GM12878 (cell line): ENCODE measurements at regions not wholly inside any gene's neighbourhood (a gene's known extent, or its start where the extent isn't known, plus 50 kb on each side); places are given as distances from the start of the nearest gene placed in this dataset.

Experiments used
- ATAC-seq: fragments of 200-7000 bp; cut with Tn5 transposase; 3 replicates; pipeline ENCODE4 v1.9.1; 2020; ENCODE audit warnings: mild to moderate bottlenecking, moderate library complexity
- BruUV-seq: library from RNA; stranded (reverse); fragments of 400-500 nt; replicated peaks from 2 replicates; lab custom pipeline; 2021; lab: Mats Ljungman, UMichigan
- CTCF ChIA-PET: fragments of 300-600 bp; sonication (Branson Sonifier 250); formaldehyde crosslinking; extraction: SDS; loops from one replicate; lab custom pipeline; 2021; ENCODE audit warnings: inconsistent platforms; lab: Yijun Ruan, JAX
- POLR2A ChIA-PET: fragments of 350-600 bp; formaldehyde crosslinking; extraction: SDS; loops from one replicate; lab custom pipeline; 2021; ENCODE audit warnings: inconsistent platforms; lab: Charles Lee
- RAD21 ChIA-PET: fragments of 300-600 bp; sonication (Branson Sonifier 250); formaldehyde crosslinking; loops from one replicate; lab custom pipeline; 2023; ENCODE audit warnings: antibody characterized with exemption; ENCODE audit not compliant: unreplicated experiment; lab: Charles Lee
- SMC1A ChIA-PET: fragments of 300-600 bp; sonication (Branson Sonifier 250); formaldehyde crosslinking; loops from one replicate; lab custom pipeline; 2023; ENCODE audit not compliant: unreplicated experiment, uncharacterized antibody; lab: Charles Lee
- DNase-seq: peaks from one replicate; pipeline ENCODE4 v3.0.0-alpha.2; 2011; ENCODE audit warnings: low read depth, low spot score
- FAIRE-seq: peaks from 3 replicates; lab custom pipeline; 2011; peaks lifted over from hg19 to GRCh38; lab: Jason Lieb, UNC
- H2AFZ ChIP-seq: 2 replicates; pipeline ENCODE4 v1.6.0; 2011; ENCODE audit warnings: low read depth, low read length, control low read depth; ENCODE audit not compliant: control insufficient read depth
- H3K27ac ChIP-seq: 2 replicates; pipeline ENCODE4 v1.5.1; 2011; ENCODE audit warnings: control low read depth; ENCODE audit not compliant: control insufficient read depth, insufficient read depth
- H3K27me3 ChIP-seq, 2 experiments: replicated peaks in 1 of 2; 2 replicates each; pipeline versions ENCODE4 v1.6.0 to v1.6.1; 2011; ENCODE audit warnings: low read length in 1 of 2; ENCODE audit not compliant: control insufficient read depth in 2 of 2, insufficient read depth in 2 of 2
- H3K36me3 ChIP-seq, 2 experiments: 2 replicates each; pipeline ENCODE4 v1.5.1; 2011; ENCODE audit warnings: low read length in 1 of 2; ENCODE audit not compliant: control insufficient read depth in 2 of 2, insufficient read depth in 2 of 2
- H3K4me1 ChIP-seq: 2 replicates; pipeline ENCODE4 v1.6.1; 2011; ENCODE audit warnings: mild to moderate bottlenecking, low read length, moderate library complexity, mixed read lengths; ENCODE audit not compliant: control insufficient read depth, insufficient read depth
- H3K4me2 ChIP-seq: 2 replicates; pipeline ENCODE4 v1.6.0; 2011; ENCODE audit warnings: control low read depth; ENCODE audit not compliant: control insufficient read depth, insufficient read depth
- H3K4me3 ChIP-seq: fragments of 200-600 bp; sonication (generic); 2 replicates; pipeline ENCODE4 v1.5.1; 2016
- H3K79me2 ChIP-seq: 2 replicates; pipeline ENCODE4 v1.6.0; 2011; ENCODE audit warnings: low read length; ENCODE audit not compliant: control insufficient read depth, insufficient read depth
- H3K9ac ChIP-seq: 2 replicates; pipeline ENCODE4 v1.8.0; 2011; ENCODE audit warnings: low read length, control low read depth, mixed read lengths; ENCODE audit not compliant: control insufficient read depth, insufficient read depth
- H3K9me3 ChIP-seq: replicated peaks from 3 replicates; pipeline ENCODE4 v1.5.1; 2011; ENCODE audit warnings: mild to moderate bottlenecking, low read length; ENCODE audit not compliant: control insufficient read depth, insufficient read depth
- H4K20me1 ChIP-seq: 2 replicates; pipeline ENCODE4 v1.6.0; 2011; ENCODE audit not compliant: control insufficient read depth, insufficient read depth
- BMI1 ChIP-seq: fragments of 450-650 bp; IDR thresholded peaks from 2 replicates; pipeline ENCODE4 v1.6.1; 2016; ENCODE audit warnings: mild to moderate bottlenecking, moderate library complexity, borderline replicate concordance
- BRCA1 ChIP-seq: IDR thresholded peaks from 2 replicates; pipeline ENCODE4 v1.6.1; 2011; ENCODE audit warnings: low read depth, low read length, improper control_type of control experiment
- CBX5 ChIP-seq: sonication (generic); IDR thresholded peaks from 2 replicates; pipeline ENCODE4 v1.6.1; 2016; ENCODE audit warnings: low read depth, moderate library complexity, mild to moderate bottlenecking, inconsistent platforms
- CEBPB ChIP-seq, 2 experiments: fragments of 150-350 bp in 1 of 2; IDR thresholded peaks; 2 replicates each; pipeline ENCODE4 v1.6.1; 2012 to 2014; ENCODE audit warnings: low read depth in 2 of 2, low read length in 2 of 2, borderline replicate concordance in 1 of 2, inconsistent platforms in 1 of 2
- E4F1 ChIP-seq: fragments of 450-650 bp; IDR thresholded peaks from 2 replicates; pipeline ENCODE4 v1.6.1; 2018; ENCODE audit warnings: borderline replicate concordance, mild to moderate bottlenecking; ENCODE audit not compliant: partially characterized antibody
- HDAC2 ChIP-seq: fragments of 200-600 bp; sonication (generic); IDR thresholded peaks from 2 replicates; pipeline ENCODE4 v1.6.1; 2017
- HDGF ChIP-seq: fragments of 450-650 bp; IDR thresholded peaks from 2 replicates; pipeline ENCODE4 v1.6.1; 2016; ENCODE audit warnings: antibody characterized with exemption
- MAX ChIP-seq: IDR thresholded peaks from 2 replicates; pipeline ENCODE4 v1.6.1; 2012; ENCODE audit warnings: low read depth, low read length, improper control_type of control experiment
- MEF2A ChIP-seq: IDR thresholded peaks from 2 replicates; pipeline ENCODE4 v1.6.1; 2011; ENCODE audit warnings: low read depth, mild to moderate bottlenecking, low read length, moderate library complexity; ENCODE audit not compliant: insufficient read depth
- MTA3 ChIP-seq: IDR thresholded peaks from 2 replicates; pipeline ENCODE4 v1.6.1; 2012; ENCODE audit warnings: low read length, inconsistent platforms, borderline replicate concordance
- NRF1 ChIP-seq: conservative IDR thresholded peaks from 2 replicates; pipeline ENCODE4 v1.6.1; 2011; ENCODE audit warnings: mild to moderate bottlenecking, low read depth, low read length, improper control_type of control experiment
- ZNF274 ChIP-seq: IDR thresholded peaks from one replicate; pipeline ENCODE4 v1.8.0; 2011; ENCODE audit not compliant: insufficient read length, insufficient read depth
- WGBS: methylation state at CpG from one replicate; pipeline ENCODE4 v1.1.6; 2016; ENCODE audit warnings: low lambda C conversion rate; ENCODE audit not compliant: insufficient replicate concordance, insufficient coverage; ENCODE audit errors: missing lambda C conversion rate; 5-methylcytosine and 5-hydroxymethylcytosine counted together
- in situ Hi-C: fragments of 300-500 bp; cut with MboI; formaldehyde crosslinking; loops from 9 replicates; pipeline ENCODE4 v1.14.3; 2018; ENCODE audit warnings: mixed read lengths
- intact Hi-C: fragments of 100-400 bp; cut with micrococcal nuclease; formaldehyde crosslinking; loops from one replicate; pipeline ENCODE4 v1.14.2; 2022; ENCODE audit not compliant: unreplicated experiment
- TF ChIP-seq, protein P1 (sequence below): fragments of 450-650 bp; IDR thresholded peaks from 2 replicates; pipeline ENCODE4 v1.6.1; 2017; ENCODE audit warnings: antibody characterized with exemption, mild to moderate bottlenecking, moderate library complexity
- TF ChIP-seq, protein P2 (sequence below): IDR thresholded peaks from 2 replicates; pipeline ENCODE4 v1.6.1; 2011; ENCODE audit warnings: mild to moderate bottlenecking, low read depth, low read length, moderate library complexity; ENCODE audit not compliant: insufficient replicate concordance
- TF ChIP-seq, protein P3 (sequence below): IDR thresholded peaks from 2 replicates; pipeline ENCODE4 v1.6.1; 2011; ENCODE audit warnings: borderline replicate concordance, low read depth, mild to moderate bottlenecking, moderate library complexity, mixed read lengths, low read length; ENCODE audit not compliant: insufficient read depth; ENCODE audit errors: extremely low read length

DNA sequence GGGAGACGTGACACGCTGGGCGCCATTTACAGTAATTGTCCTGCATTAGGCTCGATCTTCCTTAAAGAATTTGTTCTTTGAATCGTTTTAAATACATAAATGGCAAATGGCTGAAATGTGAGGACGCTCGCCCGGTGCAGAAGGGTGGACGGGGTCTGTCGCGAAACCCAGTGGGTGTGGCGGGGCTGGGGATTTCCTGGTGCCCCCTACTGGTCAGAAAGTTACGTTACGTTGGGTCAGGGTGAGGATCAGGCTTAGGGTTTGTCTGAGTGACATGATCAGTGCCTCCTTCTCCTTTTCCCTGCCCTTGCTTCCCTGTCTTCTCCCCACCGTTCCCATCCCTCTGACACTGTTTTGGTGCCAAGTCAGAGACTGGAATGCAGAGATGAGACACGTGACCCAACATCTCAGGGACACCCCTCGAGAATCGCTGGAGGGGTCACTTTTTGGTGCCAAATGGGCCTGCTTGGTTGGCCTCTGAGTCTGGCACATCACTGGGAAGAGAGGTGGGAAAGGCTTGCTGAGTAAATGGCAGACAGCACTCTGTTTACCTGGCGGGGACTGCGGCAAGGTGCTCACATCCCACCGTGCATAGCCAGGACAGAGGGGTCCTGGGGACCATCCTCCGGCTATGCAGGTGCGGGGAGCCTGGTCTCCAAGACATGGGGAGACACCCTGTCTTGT is 1107.6 kb downstream of the BRD1 start:
- BruUV-seq, result no TSS peak
- DNase-seq, result no peak
- FAIRE-seq, result no peak
- CTCF ChIA-PET, result no interaction called here
- Histone ChIP-seq H3K27me3 (no peaks in the 10 kb centered on the region), H3K4me3 (no peak overlapping the region), H3K79me2 (no peaks in the 10 kb centered on the region), H4K20me1 (no peaks in the 10 kb centered on the region), H2AFZ (no peak overlapping the region), H3K4me1 (no peaks in the 10 kb centered on the region), H3K4me2 (no peak overlapping the region), H3K9me3 (no peaks in the 10 kb centered on the region; the same call in 1 of the 3 replicates), H3K27ac (no peak overlapping the region), H3K36me3 (no peaks in the 10 kb centered on the region), H3K9ac (no peak overlapping the region)
- intact Hi-C loops (no loop called here), in situ Hi-C loops (no loop called here)
- SMC1A ChIA-PET, result no interaction called here
- ATAC-seq, result no peak
- TF ChIP-seq ZNF274 (no peak), HDAC2 (no peak), NRF1 (no peak), CEBPB (IDR thresholded peaks at IDR 0.05; ENCODE audit: borderline replicate concordance in 1 of 2, low read depth in 2 of 2, low read length in 2 of 2) (no peak), BMI1 (no peak), E4F1 (no peak), CBX5 (no peak), HDGF (no peak), MTA3 (no peak), MAX (no peak), BRCA1 (no peak), MEF2A (no peak)
- TF ChIP-seq, protein P1, sequence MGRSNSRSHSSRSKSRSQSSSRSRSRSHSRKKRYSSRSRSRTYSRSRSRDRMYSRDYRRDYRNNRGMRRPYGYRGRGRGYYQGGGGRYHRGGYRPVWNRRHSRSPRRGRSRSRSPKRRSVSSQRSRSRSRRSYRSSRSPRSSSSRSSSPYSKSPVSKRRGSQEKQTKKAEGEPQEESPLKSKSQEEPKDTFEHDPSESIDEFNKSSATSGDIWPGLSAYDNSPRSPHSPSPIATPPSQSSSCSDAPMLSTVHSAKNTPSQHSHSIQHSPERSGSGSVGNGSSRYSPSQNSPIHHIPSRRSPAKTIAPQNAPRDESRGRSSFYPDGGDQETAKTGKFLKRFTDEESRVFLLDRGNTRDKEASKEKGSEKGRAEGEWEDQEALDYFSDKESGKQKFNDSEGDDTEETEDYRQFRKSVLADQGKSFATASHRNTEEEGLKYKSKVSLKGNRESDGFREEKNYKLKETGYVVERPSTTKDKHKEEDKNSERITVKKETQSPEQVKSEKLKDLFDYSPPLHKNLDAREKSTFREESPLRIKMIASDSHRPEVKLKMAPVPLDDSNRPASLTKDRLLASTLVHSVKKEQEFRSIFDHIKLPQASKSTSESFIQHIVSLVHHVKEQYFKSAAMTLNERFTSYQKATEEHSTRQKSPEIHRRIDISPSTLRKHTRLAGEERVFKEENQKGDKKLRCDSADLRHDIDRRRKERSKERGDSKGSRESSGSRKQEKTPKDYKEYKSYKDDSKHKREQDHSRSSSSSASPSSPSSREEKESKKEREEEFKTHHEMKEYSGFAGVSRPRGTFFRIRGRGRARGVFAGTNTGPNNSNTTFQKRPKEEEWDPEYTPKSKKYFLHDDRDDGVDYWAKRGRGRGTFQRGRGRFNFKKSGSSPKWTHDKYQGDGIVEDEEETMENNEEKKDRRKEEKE, result no peak
- TF ChIP-seq, protein P2, sequence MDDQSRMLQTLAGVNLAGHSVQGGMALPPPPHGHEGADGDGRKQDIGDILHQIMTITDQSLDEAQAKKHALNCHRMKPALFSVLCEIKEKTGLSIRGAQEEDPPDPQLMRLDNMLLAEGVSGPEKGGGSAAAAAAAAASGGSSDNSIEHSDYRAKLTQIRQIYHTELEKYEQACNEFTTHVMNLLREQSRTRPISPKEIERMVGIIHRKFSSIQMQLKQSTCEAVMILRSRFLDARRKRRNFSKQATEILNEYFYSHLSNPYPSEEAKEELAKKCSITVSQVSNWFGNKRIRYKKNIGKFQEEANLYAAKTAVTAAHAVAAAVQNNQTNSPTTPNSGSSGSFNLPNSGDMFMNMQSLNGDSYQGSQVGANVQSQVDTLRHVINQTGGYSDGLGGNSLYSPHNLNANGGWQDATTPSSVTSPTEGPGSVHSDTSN, result no peak
- TF ChIP-seq, protein P3, sequence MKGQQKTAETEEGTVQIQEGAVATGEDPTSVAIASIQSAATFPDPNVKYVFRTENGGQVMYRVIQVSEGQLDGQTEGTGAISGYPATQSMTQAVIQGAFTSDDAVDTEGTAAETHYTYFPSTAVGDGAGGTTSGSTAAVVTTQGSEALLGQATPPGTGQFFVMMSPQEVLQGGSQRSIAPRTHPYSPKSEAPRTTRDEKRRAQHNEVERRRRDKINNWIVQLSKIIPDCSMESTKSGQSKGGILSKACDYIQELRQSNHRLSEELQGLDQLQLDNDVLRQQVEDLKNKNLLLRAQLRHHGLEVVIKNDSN, result no peak
- POLR2A ChIA-PET, result no interaction called here
- WGBS, result 53% methylated on average over 23 of the region's 23 CpGs
- RAD21 ChIA-PET, result no interaction called here
